ENCODE measurements at regions not wholly inside any gene's neighbourhood (a gene's known extent, or its start where the extent isn't known, plus 50 kb on each side); places are given as distances from the start of the nearest gene placed in this dataset.
"Not testable (repeated sequence)": the region's sequence is repeated elsewhere in the genome, so short reads cannot be mapped to it uniquely, and the experiment has no call there.

DNA sequence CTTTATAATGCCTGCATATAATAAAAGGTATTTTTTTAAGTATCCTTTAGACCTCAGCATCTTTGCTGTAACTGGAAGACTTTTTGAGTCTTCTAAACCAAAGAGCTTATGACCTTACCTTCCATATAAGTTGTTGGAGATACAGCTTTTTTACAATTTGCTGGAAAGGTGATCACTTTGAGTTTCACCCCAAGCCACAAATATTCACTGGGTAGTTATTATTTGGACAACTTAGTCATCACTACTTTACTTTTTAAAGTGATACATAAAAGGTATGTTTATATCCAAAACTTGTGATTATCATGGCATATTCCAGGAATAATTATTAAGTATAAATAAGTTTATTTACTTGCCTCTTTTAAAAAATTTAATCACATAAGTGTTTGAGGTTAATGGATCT lies 246.7 kb upstream of the NRIP1 start:
- Histone ChIP-seq H3K9ac (ENCODE audit: low read length) (no peak overlapping the region), H3K4me1 (ENCODE audit: control insufficient read depth, insufficient read depth, low read length) (no peaks in the 10 kb centered on the region), H3K27ac (ENCODE audit: low read depth, low read length) (no peak overlapping the region), H3K27me3 (ENCODE audit: control insufficient read depth, insufficient read depth, low read length) (no peaks in the 10 kb centered on the region), H3K9me3 (ENCODE audit: control insufficient read depth, insufficient read depth, low read depth, low read length) (no peaks in the 10 kb centered on the region), H3K4me3 (ENCODE audit: low read depth, low read length) (no peak overlapping the region), H3K36me3 (ENCODE audit: control insufficient read depth, insufficient read depth, low read length) (no peaks in the 10 kb centered on the region)

DNA sequence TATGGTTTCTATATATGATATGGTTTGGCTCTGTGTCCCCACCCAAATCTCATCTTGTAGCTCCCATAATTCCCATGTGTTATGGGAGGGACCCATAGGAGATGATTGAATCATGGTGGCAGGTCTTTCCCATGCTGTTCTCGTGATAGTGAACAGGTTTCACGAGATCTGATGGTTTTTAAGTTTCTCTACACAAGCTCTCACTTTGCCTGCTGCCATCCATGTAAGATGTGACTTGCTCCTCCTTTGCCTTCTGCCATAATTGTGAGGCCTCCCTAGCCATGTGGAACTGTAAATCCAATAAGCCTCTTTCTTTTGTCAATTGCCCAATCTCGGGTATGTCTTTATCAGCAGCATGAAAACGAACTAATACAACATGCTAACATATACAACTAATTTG lies 252.2 kb upstream of the NRIP1 start:
- not testable (repeated sequence) for H3K9ac ChIP-seq (ENCODE audit: low read length); H3K9me3 ChIP-seq (ENCODE audit: control insufficient read depth, insufficient read depth, low read depth, low read length); H3K4me1 ChIP-seq (ENCODE audit: control insufficient read depth, insufficient read depth, low read length); H3K27me3 ChIP-seq (ENCODE audit: control insufficient read depth, insufficient read depth, low read length); H3K36me3 ChIP-seq (ENCODE audit: control insufficient read depth, insufficient read depth, low read length); H3K27ac ChIP-seq (ENCODE audit: low read depth, low read length); H3K4me3 ChIP-seq (ENCODE audit: low read depth, low read length)

DNA sequence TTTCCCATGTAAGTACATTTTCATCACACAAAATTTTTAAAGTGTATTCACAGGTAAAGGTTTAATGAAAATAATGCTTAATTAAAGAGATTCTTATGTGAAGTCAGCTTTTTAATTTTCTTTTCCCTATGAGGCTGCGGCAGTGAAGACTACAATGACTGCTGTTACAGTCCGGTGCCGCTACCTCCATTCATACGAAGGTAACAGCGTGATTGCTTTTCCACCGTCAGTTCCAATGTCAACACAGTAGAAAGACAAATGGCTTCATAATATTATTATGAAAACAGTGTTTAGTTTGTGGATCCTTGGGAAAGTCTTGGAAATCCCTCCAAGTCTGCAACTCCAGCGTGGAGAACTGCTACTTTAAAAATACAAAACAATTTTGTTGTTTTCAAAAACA lies 254.9 kb upstream of the NRIP1 start:
- Histone ChIP-seq H3K36me3 (ENCODE audit: control insufficient read depth, insufficient read depth, low read length) (no peaks in the 10 kb centered on the region), H3K4me3 (ENCODE audit: low read depth, low read length) (no peak overlapping the region), H3K4me1 (ENCODE audit: control insufficient read depth, insufficient read depth, low read length) (no peaks in the 10 kb centered on the region; the same call in 1 of the 2 replicates), H3K9me3 (ENCODE audit: control insufficient read depth, insufficient read depth, low read depth, low read length) (peaks cover 7% of the 10 kb centered on the region), H3K27ac (ENCODE audit: low read depth, low read length) (no peak overlapping the region), H3K27me3 (ENCODE audit: control insufficient read depth, insufficient read depth, low read length) (no peaks in the 10 kb centered on the region), H3K9ac (ENCODE audit: low read length) (no peak overlapping the region)

DNA sequence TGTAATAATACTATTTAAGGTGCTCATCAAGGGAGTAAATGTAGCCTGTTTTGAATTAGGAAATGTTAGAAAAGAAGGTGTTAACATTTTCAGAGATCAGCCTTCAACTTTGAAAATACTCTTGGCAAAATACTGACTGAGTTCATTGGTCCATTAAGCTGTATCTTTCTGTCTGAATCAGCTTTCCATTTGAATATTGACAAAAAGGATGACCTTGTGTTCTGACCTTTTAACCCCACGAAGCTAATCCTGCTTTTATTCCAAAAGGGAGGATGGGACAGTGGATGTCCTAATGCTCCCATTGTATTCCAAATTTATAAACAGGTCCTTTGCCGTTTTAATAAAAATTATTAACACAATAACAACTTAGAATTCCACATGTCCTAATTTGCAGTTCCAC lies 259.7 kb upstream of the NRIP1 start:
- H3K4me3 ChIP-seq (ENCODE audit: low read depth, low read length): no peak overlapping the region
- no peaks in the 10 kb centered on the region for H3K9me3 ChIP-seq (ENCODE audit: control insufficient read depth, insufficient read depth, low read depth, low read length)
- no peak overlapping the region for H3K27ac ChIP-seq (ENCODE audit: low read depth, low read length)
- no peaks in the 10 kb centered on the region for H3K36me3 ChIP-seq (ENCODE audit: control insufficient read depth, insufficient read depth, low read length)
- no peaks in the 10 kb centered on the region for H3K27me3 ChIP-seq (ENCODE audit: control insufficient read depth, insufficient read depth, low read length)
- H3K9ac ChIP-seq (ENCODE audit: low read length): no peak overlapping the region
- H3K4me1 ChIP-seq (ENCODE audit: control insufficient read depth, insufficient read depth, low read length): no peaks in the 10 kb centered on the region; the same call in 1 of the 2 replicates

DNA sequence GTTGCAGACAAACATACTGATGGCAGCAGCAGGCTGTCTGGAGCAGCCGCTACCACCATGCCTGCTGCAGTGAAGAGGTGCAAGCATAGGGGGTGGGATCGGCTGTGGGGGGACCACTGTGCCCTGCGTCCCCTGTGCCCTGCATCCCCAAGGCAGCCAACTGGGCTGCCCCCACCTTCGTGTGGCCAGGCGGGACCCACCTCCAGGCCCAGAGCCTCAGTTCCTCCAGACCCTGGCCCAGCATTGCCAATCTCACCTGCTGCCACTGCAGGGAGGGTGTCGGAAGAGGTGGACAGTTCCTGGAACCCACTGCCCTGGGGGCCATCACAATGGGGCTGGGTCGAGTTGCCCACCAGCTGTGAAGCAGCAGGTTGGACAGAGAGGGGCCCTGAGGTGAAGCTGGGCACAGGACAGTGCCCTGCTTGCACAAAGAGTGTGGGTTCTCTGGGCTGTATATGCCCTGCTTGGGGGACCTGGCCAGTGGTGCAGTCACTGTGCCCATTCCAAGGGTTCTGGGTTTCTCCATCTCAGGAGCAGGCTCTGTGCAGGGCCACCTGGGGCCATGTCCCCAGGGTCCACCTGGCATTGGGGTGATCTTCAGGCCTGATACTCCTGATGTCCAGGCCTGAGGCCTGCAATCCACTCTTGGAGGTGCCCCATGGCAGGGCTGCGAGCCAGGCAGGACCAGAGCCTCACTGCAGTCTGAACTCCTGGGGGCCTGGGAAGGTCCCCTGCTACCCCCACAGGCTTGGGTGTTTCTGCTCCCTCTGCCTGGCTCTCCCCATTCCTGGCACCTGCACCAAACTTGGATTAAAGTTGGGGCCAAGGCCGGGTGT lies 261.4 kb upstream of the NRIP1 start:
- Histone ChIP-seq H3K36me3 (ENCODE audit: control insufficient read depth, insufficient read depth, low read length) (no peaks in the 10 kb centered on the region), H3K27me3 (ENCODE audit: control insufficient read depth, insufficient read depth, low read length) (no peaks in the 10 kb centered on the region), H3K9me3 (ENCODE audit: control insufficient read depth, insufficient read depth, low read depth, low read length) (no peaks in the 10 kb centered on the region), H3K27ac (ENCODE audit: low read depth, low read length) (no peak overlapping the region), H3K4me3 (ENCODE audit: low read depth, low read length) (no peak overlapping the region), H3K4me1 (ENCODE audit: control insufficient read depth, insufficient read depth, low read length) (no peaks in the 10 kb centered on the region; the same call in 1 of the 2 replicates), H3K9ac (ENCODE audit: low read length) (no peak overlapping the region)

DNA sequence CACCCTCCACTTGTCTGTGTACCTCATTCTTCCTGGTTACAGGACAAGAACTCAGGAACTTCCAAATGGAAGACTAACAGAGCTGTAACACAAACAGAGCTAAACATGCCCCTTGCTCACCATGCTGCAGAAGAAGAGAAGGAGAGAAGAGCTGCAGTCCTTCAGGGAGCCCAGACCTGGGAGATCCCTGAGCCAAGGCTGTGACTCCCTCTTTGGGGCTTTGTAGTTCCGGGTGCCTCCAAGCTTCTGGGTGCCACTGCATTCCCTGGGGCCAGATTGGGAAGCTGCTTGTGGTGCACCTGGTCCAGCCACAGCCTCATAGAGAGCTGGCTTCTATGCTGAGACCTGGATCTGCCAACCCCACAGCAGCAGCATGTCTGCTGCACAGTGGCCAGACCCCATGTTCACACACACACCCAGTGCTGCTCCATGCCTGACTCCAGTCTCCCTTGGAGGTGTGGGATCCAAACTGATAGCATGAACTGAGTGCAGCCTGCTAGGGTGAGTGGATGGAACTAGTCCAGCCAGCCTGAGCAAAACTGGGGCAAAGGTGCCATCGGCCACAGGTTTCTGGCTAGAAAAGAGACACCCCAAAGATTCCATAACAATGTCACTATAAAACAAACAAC lies 263.0 kb upstream of the NRIP1 start:
- Histone ChIP-seq H3K9ac (ENCODE audit: low read length) (no peak overlapping the region), H3K36me3 (ENCODE audit: control insufficient read depth, insufficient read depth, low read length) (no peaks in the 10 kb centered on the region), H3K4me3 (ENCODE audit: low read depth, low read length) (no peak overlapping the region), H3K9me3 (ENCODE audit: control insufficient read depth, insufficient read depth, low read depth, low read length) (no peaks in the 10 kb centered on the region; the same call in 1 of the 2 replicates), H3K4me1 (ENCODE audit: control insufficient read depth, insufficient read depth, low read length) (no peaks in the 10 kb centered on the region; the same call in 1 of the 2 replicates), H3K27ac (ENCODE audit: low read depth, low read length) (no peak overlapping the region), H3K27me3 (ENCODE audit: control insufficient read depth, insufficient read depth, low read length) (no peaks in the 10 kb centered on the region)

DNA sequence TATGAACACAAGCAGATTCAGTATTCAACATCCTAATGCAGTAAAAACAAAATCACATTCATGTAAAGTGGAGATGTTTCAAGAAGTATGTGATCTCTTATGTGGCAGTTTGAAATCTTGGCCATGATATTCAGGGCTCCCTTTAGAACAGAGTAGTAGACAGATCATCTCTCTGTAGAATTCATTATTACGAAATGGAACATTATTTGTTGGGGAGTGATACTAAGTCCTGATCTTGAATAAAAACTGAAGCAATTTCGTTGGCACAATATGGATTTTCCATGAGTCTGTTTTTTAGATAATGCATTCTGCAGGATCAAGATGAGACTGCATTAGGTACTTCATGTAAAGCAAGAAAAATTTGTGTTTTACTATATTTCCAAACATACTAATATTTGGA lies 264.4 kb upstream of the NRIP1 start:
- H3K36me3 ChIP-seq (ENCODE audit: control insufficient read depth, insufficient read depth, low read length): no peaks in the 10 kb centered on the region

DNA sequence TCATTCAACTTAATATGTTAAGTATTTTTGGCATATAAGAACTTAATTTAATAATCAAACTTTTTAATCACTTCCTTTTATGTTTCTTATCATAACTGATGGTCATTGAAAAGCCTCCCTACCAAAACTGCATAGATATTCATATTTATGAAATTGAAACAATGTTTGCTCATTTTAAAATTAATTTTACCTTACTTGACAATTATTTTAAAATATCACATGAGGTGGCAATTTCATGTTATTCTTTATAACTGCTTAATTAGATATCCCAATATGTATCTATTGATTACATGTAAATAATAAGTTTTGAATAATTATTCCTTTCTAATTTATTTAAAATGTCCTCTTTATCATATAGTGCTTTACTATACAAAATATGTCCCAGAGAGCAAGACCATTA lies 266.1 kb upstream of the NRIP1 start:
- H3K27ac ChIP-seq (ENCODE audit: low read depth, low read length): no peak overlapping the region
- no peaks in the 10 kb centered on the region; the same call in 1 of the 2 replicates for H3K9me3 ChIP-seq (ENCODE audit: control insufficient read depth, insufficient read depth, low read depth, low read length)
- no peak overlapping the region for H3K9ac ChIP-seq (ENCODE audit: low read length)
- H3K36me3 ChIP-seq (ENCODE audit: control insufficient read depth, insufficient read depth, low read length): no peaks in the 10 kb centered on the region
- H3K27me3 ChIP-seq (ENCODE audit: control insufficient read depth, insufficient read depth, low read length): no peaks in the 10 kb centered on the region
- no peaks in the 10 kb centered on the region for H3K4me1 ChIP-seq (ENCODE audit: control insufficient read depth, insufficient read depth, low read length)
- no peak overlapping the region for H3K4me3 ChIP-seq (ENCODE audit: low read depth, low read length)

More for the DNA sequence above, 264.4 kb upstream of the NRIP1 start:
- Histone ChIP-seq H3K9ac (ENCODE audit: low read length) (no peak overlapping the region), H3K27ac (ENCODE audit: low read depth, low read length) (no peak overlapping the region), H3K4me3 (ENCODE audit: low read depth, low read length) (no peak overlapping the region), H3K9me3 (ENCODE audit: control insufficient read depth, insufficient read depth, low read depth, low read length) (no peaks in the 10 kb centered on the region; the same call in 1 of the 2 replicates), H3K4me1 (ENCODE audit: control insufficient read depth, insufficient read depth, low read length) (no peaks in the 10 kb centered on the region; the same call in 1 of the 2 replicates), H3K27me3 (ENCODE audit: control insufficient read depth, insufficient read depth, low read length) (no peaks in the 10 kb centered on the region)

DNA sequence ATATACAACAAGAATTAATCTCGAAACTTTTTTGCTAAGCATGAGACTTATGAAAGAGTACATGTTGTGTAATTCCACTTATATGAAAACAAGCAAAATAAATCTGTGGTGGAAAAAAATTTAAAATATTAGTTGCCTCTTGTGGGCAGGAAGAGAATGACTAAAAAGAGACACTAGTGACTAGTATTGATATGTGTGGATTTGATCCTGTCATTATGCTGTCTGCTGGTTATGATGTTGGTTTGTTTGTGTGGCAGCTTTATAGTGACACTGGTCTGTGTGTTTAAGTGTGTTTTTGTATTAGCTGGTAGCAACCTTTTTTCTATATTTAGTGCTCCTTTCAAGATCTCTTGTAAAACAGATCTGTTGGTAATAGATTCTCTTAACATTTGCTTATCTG lies 267.8 kb upstream of the NRIP1 start:
- Histone ChIP-seq H3K27me3 (ENCODE audit: control insufficient read depth, insufficient read depth, low read length) (no peaks in the 10 kb centered on the region), H3K9me3 (ENCODE audit: control insufficient read depth, insufficient read depth, low read depth, low read length) (no peaks in the 10 kb centered on the region; the same call in 1 of the 2 replicates), H3K27ac (ENCODE audit: low read depth, low read length) (no peak overlapping the region), H3K4me3 (ENCODE audit: low read depth, low read length) (no peak overlapping the region), H3K36me3 (ENCODE audit: control insufficient read depth, insufficient read depth, low read length) (no peaks in the 10 kb centered on the region), H3K4me1 (ENCODE audit: control insufficient read depth, insufficient read depth, low read length) (no peaks in the 10 kb centered on the region), H3K9ac (ENCODE audit: low read length) (no peak overlapping the region)

DNA sequence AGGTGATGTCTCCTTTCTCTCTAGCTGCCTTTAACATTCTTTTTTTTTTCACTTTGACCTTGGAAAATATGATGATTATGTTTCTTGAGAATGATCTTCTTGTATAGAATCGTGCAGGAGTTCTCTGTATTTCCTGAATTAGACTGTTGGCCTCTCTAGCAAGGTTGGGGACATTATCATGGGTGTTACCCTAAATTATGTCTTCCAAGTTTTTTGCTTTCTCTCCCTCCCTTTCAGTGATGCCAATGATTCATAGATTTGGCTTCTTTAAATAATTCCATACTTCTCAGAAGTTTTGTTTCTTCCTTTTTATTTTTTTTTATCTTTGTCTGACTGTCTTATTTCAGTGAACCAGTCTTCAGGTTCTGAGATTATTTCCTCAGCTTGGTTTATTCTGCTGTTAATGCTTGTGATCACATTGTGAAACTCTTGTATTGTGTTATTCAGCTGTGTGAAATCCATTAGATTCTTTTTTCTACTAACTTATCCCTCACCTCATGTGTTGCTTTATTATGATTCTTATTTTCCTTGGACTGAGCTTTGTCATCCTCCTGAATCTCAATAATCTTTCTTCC lies 268.4 kb upstream of the NRIP1 start:
- H3K27me3 ChIP-seq (ENCODE audit: control insufficient read depth, insufficient read depth, low read length): no peaks in the 10 kb centered on the region
- H3K9me3 ChIP-seq (ENCODE audit: control insufficient read depth, insufficient read depth, low read depth, low read length): no peaks in the 10 kb centered on the region; the same call in 1 of the 2 replicates
- H3K4me3 ChIP-seq (ENCODE audit: low read depth, low read length): no peak overlapping the region
- no peak overlapping the region for H3K9ac ChIP-seq (ENCODE audit: low read length)
- H3K27ac ChIP-seq (ENCODE audit: low read depth, low read length): no peak overlapping the region
- H3K36me3 ChIP-seq (ENCODE audit: control insufficient read depth, insufficient read depth, low read length): no peaks in the 10 kb centered on the region
- no peaks in the 10 kb centered on the region for H3K4me1 ChIP-seq (ENCODE audit: control insufficient read depth, insufficient read depth, low read length)

DNA sequence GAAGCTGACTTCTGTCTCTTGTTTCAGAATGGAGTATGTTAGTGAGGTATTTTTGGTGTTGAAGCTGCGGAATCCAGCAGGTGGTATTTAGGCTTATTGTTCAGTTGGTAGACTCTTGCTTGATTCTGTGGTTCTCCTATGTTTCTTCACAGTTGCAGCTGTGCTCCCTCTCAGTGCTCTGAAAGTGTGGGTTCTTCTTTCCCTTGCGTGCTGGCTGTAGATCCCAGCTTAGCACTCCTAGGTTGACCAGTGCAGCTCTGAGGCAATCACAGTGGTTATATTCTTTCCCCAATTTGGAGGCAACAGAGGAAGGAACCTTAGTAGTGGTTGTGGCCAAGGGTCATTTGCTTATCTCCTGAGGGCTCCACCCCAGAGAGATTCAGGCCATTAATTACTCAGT lies 269.2 kb upstream of the NRIP1 start:
- no peaks in the 10 kb centered on the region for H3K27me3 ChIP-seq (ENCODE audit: control insufficient read depth, insufficient read depth, low read length)
- H3K27ac ChIP-seq (ENCODE audit: low read depth, low read length): no peak overlapping the region
- no peaks in the 10 kb centered on the region; the same call in 1 of the 2 replicates for H3K9me3 ChIP-seq (ENCODE audit: control insufficient read depth, insufficient read depth, low read depth, low read length)
- H3K36me3 ChIP-seq (ENCODE audit: control insufficient read depth, insufficient read depth, low read length): no peaks in the 10 kb centered on the region
- H3K9ac ChIP-seq (ENCODE audit: low read length): no peak overlapping the region
- no peak overlapping the region for H3K4me3 ChIP-seq (ENCODE audit: low read depth, low read length)
- no peaks in the 10 kb centered on the region for H3K4me1 ChIP-seq (ENCODE audit: control insufficient read depth, insufficient read depth, low read length)
